HepG2 (cell line): ENCODE measurements at regions not wholly inside any gene's neighbourhood (a gene's known extent, or its start where the extent isn't known, plus 50 kb on each side); places are given as distances from the start of the nearest gene placed in this dataset.
A peak's percentile ranks its signal among the peaks of the same experiment; 100 is the strongest.

ENCODE experiments used
- ATAC-seq: fragments of 200-7000 bp; cut with Tn5 transposase; 3 replicates; pipeline ENCODE4 v1.9.1; 2020; ENCODE audit warnings: mild to moderate bottlenecking, moderate library complexity
- BruUV-seq: library from RNA; stranded (reverse); fragments of 400-500 nt; replicated peaks from 2 replicates; lab custom pipeline; 2021; lab: Mats Ljungman, UMichigan
- CTCF ChIA-PET: fragments of 300-600 bp; formaldehyde crosslinking; extraction: SDS; loops from one replicate; lab custom pipeline; 2021; ENCODE audit warnings: low total read pairs, inconsistent platforms, low intra/inter-chr PET ratio; lab: Yijun Ruan, JAX
- POLR2A ChIA-PET: fragments of 350-600 bp; sonication (Branson Sonifier 250); formaldehyde crosslinking; loops from one replicate; lab custom pipeline; 2020; ENCODE audit warnings: antibody characterized with exemption, inconsistent platforms; lab: Yijun Ruan, JAX
- DNase-seq: peaks from one replicate; pipeline ENCODE4 v3.0.0-alpha.2; 2015; ENCODE audit warnings: low spot score
- FAIRE-seq: peaks from 3 replicates; lab custom pipeline; 2011; peaks lifted over from hg19 to GRCh38; lab: Jason Lieb, UNC
- H2AFZ ChIP-seq: one replicate; pipeline ENCODE4 v1.6.1; 2011; ENCODE audit warnings: low read length, inconsistent platforms
- H3K27ac ChIP-seq: fragments of 300-600 bp; 3 replicates; pipeline ENCODE4 v1.8.0; 2011; ENCODE audit warnings: mixed run types, mild to moderate bottlenecking, mixed read lengths, low read length, inconsistent platforms; ENCODE audit not compliant: insufficient read depth; ENCODE audit errors: extremely low read length
- H3K27me3 ChIP-seq, 2 experiments: fragments of 200-600 bp in 1 of 2; 2 replicates in 1 of 2; 3 replicates in 1 of 2; pipeline versions ENCODE4 v1.6.0 to v1.8.0; 2011; ENCODE audit warnings: low read length in 2 of 2, mild to moderate bottlenecking in 2 of 2, moderate library complexity in 2 of 2, inconsistent platforms in 1 of 2; ENCODE audit not compliant: insufficient read depth in 2 of 2, control insufficient read depth in 1 of 2
- H3K36me3 ChIP-seq, 2 experiments: fragments of 200-600 bp in 1 of 2; replicated peaks in 1 of 2; 2 replicates in 1 of 2; 3 replicates in 1 of 2; pipeline versions ENCODE4 v1.5.1 to v1.8.0; 2011; ENCODE audit warnings: low read length in 2 of 2, inconsistent platforms in 1 of 2; ENCODE audit not compliant: insufficient read depth in 2 of 2, control insufficient read depth in 1 of 2
- H3K4me1 ChIP-seq: 2 replicates; pipeline ENCODE4 v1.5.1; 2012; ENCODE audit warnings: low read length, inconsistent platforms; ENCODE audit not compliant: insufficient read depth
- H3K4me2 ChIP-seq: 2 replicates; pipeline ENCODE4 v1.6.0; 2011; ENCODE audit warnings: low read depth, low read length, inconsistent platforms
- H3K4me3 ChIP-seq, 3 experiments: fragments of 200-600 bp in 1 of 3; sonication (generic), shearing (Covaris generic) in 1 of 3; replicated peaks in 1 of 3; 2 replicates each; pipeline ENCODE4 v1.5.1; 2011 to 2016; ENCODE audit warnings: low read length in 3 of 3, inconsistent platforms in 2 of 3, low read depth in 2 of 3, mild to moderate bottlenecking in 2 of 3, control low read depth in 1 of 3, mixed read lengths in 1 of 3; ENCODE audit not compliant: insufficient read depth in 1 of 3
- H3K79me2 ChIP-seq: one replicate; pipeline ENCODE4 v1.6.1; 2011; ENCODE audit warnings: low read length, inconsistent platforms; ENCODE audit not compliant: insufficient read depth
- H3K9ac ChIP-seq: 2 replicates; pipeline ENCODE4 v1.6.0; 2011; ENCODE audit warnings: mild to moderate bottlenecking, low read depth, low read length, inconsistent platforms; ENCODE audit not compliant: insufficient read depth
- H3K9me3 ChIP-seq: 2 replicates; pipeline ENCODE4 v1.5.1; 2012; ENCODE audit warnings: mild to moderate bottlenecking, low read length
- H4K20me1 ChIP-seq: 2 replicates; pipeline ENCODE4 v1.6.0; 2011; ENCODE audit warnings: inconsistent platforms, mild to moderate bottlenecking, low read length, moderate library complexity; ENCODE audit not compliant: insufficient read depth
- ARNT ChIP-seq: fragments of 450-650 bp; IDR thresholded peaks from 2 replicates; pipeline ENCODE4 v1.6.1; 2017
- CEBPB ChIP-seq: IDR thresholded peaks from 2 replicates; pipeline ENCODE4 v1.6.1; 2011; ENCODE audit warnings: low read depth, low read length, improper control_type of control experiment, borderline replicate concordance
- MAFK ChIP-seq, 2 experiments: IDR thresholded peaks in 1 of 2; conservative IDR thresholded peaks in 1 of 2; 2 replicates each; pipeline ENCODE4 v1.6.1; 2011; ENCODE audit warnings: improper control_type of control experiment in 2 of 2, low read length in 2 of 2
- WGBS: methylation state at CpG from one replicate; pipeline ENCODE4 v1.1.6; 2017; ENCODE audit warnings: low lambda C conversion rate; 5-methylcytosine and 5-hydroxymethylcytosine counted together
- in situ Hi-C: cut with HindIII; loops from 2 replicates; pipeline ENCODE4 v1.10.0; 2017; ENCODE audit warnings: low pct_unique_long_range_greater_than_20kb; ENCODE audit not compliant: extremely low pct_ligation_motif_present
- intact Hi-C: fragments of 100-400 bp; cut with micrococcal nuclease; formaldehyde crosslinking; loops from one replicate; pipeline ENCODE4 v1.10.0; 2022; ENCODE audit not compliant: unreplicated experiment
- TF ChIP-seq, protein P1 (sequence below): sonication (generic); formaldehyde crosslinking; IDR thresholded peaks from 2 replicates; pipeline ENCODE4 v1.4.0; 2020; ENCODE audit warnings: mild to moderate bottlenecking, missing genetic modification reagents
- TF ChIP-seq, protein P2 (sequence below): fragments of 450-650 bp; IDR thresholded peaks from 2 replicates; pipeline ENCODE4 v1.6.1; 2016

DNA sequence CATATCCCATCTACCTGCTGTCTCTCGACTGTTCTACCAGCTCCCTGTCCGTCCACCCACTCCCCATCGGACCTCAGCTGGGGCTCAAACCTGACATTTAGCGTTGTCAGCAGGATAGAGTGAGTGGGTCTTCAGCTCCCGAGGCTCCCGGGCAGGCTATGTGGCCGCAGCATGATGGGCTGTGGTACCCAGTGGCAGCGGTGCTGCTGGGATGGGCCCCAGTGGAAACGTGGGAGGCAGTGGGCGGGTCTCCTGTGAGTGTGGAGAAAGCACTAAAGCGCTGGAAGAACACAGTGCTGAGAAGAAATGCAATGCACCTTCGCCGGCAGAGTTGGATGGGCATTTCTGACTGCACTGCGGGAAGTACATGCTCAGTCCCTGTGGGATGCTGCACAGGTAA lies 204.8 kb upstream of the SYT4 start:
- no peak for FAIRE-seq
- Histone ChIP-seq H3K27me3 (no peaks in the 10 kb centered on the region; a peak in 1 of 5 replicates), H4K20me1 (no peaks in the 10 kb centered on the region), H3K79me2 (no peaks in the 10 kb centered on the region), H2AFZ (no peak overlapping the region), H3K4me2 (no peak overlapping the region), H3K4me3 (no peak overlapping the region), H3K27ac (no peak overlapping the region), H3K36me3 (no peaks in the 10 kb centered on the region), H3K4me1 (peaks cover 7% of the 10 kb centered on the region; the same call in 1 of the 2 replicates), H3K9me3 (peaks cover 23% of the 10 kb centered on the region), H3K9ac (no peak overlapping the region)
- WGBS, result 12% methylated on average over 5 of the region's 14 CpGs
- BruUV-seq, result no TSS peak
- ChIA-PET POLR2A (no interaction called here), CTCF (no interaction called here)
- no peak for ATAC-seq
- no peak for DNase-seq
- 0 out of 4 replicates have a peak, but pooled peaks of 1 of the 2 experiments have one; percentile 4 for TF ChIP-seq MAFK (conservative IDR thresholded peaks at IDR 0.05 in 1 of 2, IDR thresholded peaks at IDR 0.05 in 1 of 2; ENCODE audit: low read length in 2 of 2)
- TF ChIP-seq, protein P1, sequence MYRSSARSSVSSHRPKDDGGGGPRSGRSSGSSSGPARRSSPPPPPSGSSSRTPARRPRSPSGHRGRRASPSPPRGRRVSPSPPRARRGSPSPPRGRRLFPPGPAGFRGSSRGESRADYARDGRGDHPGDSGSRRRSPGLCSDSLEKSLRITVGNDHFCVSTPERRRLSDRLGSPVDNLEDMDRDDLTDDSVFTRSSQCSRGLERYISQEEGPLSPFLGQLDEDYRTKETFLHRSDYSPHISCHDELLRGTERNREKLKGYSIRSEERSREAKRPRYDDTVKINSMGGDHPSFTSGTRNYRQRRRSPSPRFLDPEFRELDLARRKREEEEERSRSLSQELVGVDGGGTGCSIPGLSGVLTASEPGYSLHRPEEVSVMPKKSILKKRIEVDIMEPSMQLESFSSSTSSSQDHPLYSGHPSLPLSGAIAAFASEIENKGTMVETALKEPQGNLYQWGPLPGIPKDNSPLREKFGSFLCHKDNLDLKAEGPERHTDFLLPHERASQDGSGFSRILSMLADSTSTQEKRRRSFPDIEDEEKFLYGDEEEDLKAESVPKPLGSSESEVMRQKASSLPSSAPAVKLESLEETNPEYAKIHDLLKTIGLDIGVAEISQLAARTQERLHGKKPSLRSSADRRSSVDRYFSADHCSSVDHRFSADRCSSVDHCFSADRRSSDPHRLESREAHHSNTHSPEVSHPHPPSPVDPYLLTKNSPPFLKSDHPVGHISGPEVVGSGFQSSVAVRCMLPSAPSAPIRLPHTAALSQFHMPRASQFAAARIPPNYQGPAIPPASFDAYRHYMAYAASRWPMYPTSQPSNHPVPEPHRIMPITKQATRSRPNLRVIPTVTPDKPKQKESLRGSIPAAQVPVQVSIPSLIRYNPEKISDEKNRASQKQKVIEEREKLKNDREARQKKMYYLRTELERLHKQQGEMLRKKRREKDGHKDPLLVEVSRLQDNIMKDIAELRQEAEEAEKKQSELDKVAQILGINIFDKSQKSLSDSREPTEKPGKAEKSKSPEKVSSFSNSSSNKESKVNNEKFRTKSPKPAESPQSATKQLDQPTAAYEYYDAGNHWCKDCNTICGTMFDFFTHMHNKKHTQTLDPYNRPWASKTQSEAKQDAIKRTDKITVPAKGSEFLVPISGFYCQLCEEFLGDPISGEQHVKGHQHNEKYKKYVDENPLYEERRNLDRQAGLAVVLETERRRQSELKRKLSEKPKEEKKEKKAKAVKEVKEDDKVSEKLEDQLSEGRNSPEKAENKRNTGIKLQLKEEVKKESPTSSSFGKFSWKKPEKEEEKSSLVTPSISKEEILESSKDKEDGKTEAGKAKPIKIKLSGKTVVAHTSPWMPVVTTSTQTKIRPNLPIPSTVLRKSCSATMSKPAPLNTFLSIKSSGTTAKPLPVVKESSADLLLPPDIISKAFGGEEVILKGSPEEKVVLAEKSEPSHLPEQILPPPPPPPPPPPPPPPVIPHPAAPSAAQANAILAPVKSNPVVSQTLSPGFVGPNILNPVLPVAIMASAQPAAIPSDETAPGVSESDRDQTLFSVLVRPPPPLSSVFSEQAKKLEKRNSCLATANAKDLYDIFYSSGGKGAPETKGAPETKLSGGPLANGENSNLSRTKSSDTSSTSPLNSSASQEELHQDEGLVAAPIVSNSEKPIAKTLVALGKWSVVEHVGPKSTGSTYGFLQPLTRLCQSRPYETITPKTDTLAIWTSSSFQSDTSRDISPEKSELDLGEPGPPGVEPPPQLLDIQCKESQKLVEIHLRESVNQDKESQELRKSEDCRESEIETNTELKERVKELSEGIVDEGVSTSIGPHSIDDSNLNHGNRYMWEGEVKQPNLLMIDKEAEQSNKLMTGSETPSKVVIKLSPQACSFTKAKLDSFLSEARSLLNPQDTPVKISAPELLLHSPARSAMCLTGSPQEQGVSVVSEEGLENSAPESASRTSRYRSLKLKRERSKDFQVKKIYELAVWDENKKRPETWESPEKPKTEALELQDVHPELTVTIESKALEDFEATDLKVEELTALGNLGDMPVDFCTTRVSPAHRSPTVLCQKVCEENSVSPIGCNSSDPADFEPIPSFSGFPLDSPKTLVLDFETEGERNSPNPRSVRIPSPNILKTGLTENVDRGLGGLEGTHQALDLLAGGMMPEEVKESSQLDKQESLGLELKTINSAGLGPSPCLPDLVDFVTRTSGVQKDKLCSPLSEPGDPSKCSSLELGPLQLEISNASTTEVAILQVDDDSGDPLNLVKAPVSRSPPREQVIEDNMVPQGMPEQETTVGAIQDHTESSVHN (CRISPR knock-in tag), result no peak
- no peak for TF ChIP-seq CEBPB
- TF ChIP-seq, protein P2, sequence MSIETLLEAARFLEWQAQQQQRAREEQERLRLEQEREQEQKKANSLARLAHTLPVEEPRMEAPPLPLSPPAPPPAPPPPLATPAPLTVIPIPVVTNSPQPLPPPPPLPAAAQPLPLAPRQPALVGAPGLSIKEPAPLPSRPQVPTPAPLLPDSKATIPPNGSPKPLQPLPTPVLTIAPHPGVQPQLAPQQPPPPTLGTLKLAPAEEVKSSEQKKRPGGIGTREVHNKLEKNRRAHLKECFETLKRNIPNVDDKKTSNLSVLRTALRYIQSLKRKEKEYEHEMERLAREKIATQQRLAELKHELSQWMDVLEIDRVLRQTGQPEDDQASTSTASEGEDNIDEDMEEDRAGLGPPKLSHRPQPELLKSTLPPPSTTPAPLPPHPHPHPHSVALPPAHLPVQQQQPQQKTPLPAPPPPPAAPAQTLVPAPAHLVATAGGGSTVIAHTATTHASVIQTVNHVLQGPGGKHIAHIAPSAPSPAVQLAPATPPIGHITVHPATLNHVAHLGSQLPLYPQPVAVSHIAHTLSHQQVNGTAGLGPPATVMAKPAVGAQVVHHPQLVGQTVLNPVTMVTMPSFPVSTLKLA, result no peak
- no peak for TF ChIP-seq ARNT
- in situ Hi-C loops, result no loop called here
- intact Hi-C loops, result no loop called here
